ENCODE measurements at regions not wholly inside any gene's neighbourhood (a gene's known extent, or its start where the extent isn't known, plus 50 kb on each side); places are given as distances from the start of the nearest gene placed in this dataset.

GRCh38 chr21:36601362-36601761 lies 97.6 kb upstream of the SIM2 start:
- TF ChIP-seq CTCF (conservative IDR thresholded peaks at IDR 0.05; ENCODE audit: low read depth, low read length) (no peak), EZH2 (IDR thresholded peaks at IDR 0.05; ENCODE audit: borderline replicate concordance, low read depth, low read length, poor library complexity, severe bottlenecking) (no peak)

Data from A673 (cell line).